Transverse colon (tissue), 4 donors: ENCODE measurements at regions not wholly inside any gene's neighbourhood (a gene's known extent, or its start where the extent isn't known, plus 50 kb on each side); places are given as distances from the start of the nearest gene placed in this dataset.

ENCODE experiments used
- CTCF ChIP-seq, 5 experiments: fragments of 200-600 bp in 3 of 5; fragments of 450-650 bp in 2 of 5; sonication (generic) in 3 of 5; IDR thresholded peaks; 1 replicate in 2 of 5; 2 replicates in 3 of 5; pipeline ENCODE4 v1.5.1; 2016 to 2017; ENCODE audit warnings: antibody characterized with exemption in 5 of 5, inconsistent platforms in 3 of 5, mild to moderate bottlenecking in 2 of 5, moderate library complexity in 1 of 5
- EP300 ChIP-seq: sonication (generic); formaldehyde crosslinking; IDR thresholded peaks from one replicate; pipeline ENCODE4 v1.6.1; 2017; ENCODE audit warnings: antibody characterized with exemption, low read depth
- POLR2AphosphoS5 ChIP-seq, 3 donors: sonication (generic); formaldehyde crosslinking; IDR thresholded peaks; one replicate each; pipeline ENCODE4 v1.6.1; 2016; ENCODE audit warnings: antibody characterized with exemption in 3 of 3

- TF ChIP-seq CTCF (IDR thresholded peaks at IDR 0.05): no peak
- TF ChIP-seq EP300: no peak
- no peak for TF ChIP-seq POLR2AphosphoS5 (IDR thresholded peaks at IDR 0.05)
Measured at GRCh38 chr13:83372786-83373185, 509.5 kb downstream of the SLITRK1 start.
